ENCODE measurements at regions not wholly inside any gene's neighbourhood (a gene's known extent, or its start where the extent isn't known, plus 50 kb on each side); places are given as distances from the start of the nearest gene placed in this dataset.

DNA sequence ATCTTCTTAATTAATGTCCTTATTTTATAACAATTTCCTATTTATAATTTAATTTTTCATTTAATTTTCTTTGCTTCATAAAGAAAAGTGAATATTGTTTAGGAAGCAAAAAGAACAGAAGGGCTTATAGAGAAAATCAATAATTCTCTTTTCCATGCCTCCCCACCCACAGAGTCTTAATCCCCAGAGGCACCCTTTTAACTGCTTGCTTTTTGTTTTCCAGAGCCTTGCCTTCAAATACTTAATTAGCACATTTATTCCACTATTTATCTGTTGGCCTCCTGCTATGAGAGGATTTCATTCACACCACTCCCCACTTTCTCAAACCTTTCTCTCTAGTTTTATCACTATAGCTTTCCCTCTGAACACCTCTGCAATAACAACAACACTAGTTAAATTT is 373.6 kb downstream of the MBD2 start:
- no peak for TF ChIP-seq RAD21 (IDR thresholded peaks at IDR 0.05; ENCODE audit: low read length)
- TF ChIP-seq MXI1 (IDR thresholded peaks at IDR 0.05; ENCODE audit: borderline replicate concordance, low read depth, low read length), result no peak
- TF ChIP-seq, protein P1, sequence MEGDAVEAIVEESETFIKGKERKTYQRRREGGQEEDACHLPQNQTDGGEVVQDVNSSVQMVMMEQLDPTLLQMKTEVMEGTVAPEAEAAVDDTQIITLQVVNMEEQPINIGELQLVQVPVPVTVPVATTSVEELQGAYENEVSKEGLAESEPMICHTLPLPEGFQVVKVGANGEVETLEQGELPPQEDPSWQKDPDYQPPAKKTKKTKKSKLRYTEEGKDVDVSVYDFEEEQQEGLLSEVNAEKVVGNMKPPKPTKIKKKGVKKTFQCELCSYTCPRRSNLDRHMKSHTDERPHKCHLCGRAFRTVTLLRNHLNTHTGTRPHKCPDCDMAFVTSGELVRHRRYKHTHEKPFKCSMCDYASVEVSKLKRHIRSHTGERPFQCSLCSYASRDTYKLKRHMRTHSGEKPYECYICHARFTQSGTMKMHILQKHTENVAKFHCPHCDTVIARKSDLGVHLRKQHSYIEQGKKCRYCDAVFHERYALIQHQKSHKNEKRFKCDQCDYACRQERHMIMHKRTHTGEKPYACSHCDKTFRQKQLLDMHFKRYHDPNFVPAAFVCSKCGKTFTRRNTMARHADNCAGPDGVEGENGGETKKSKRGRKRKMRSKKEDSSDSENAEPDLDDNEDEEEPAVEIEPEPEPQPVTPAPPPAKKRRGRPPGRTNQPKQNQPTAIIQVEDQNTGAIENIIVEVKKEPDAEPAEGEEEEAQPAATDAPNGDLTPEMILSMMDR (conservative IDR thresholded peaks at IDR 0.05; ENCODE audit: low read depth, low read length), result no peak
- TF ChIP-seq POLR2A (IDR thresholded peaks at IDR 0.05; ENCODE audit: low read depth, low read length), result no peak
- no peak for TF ChIP-seq RFX5 (IDR thresholded peaks at IDR 0.05; ENCODE audit: low read depth, low read length)
- no peak for TF ChIP-seq MAFK (IDR thresholded peaks at IDR 0.05; ENCODE audit: low read depth, low read length)
- no peak for TF ChIP-seq SMC3 (IDR thresholded peaks at IDR 0.05; ENCODE audit: low read depth, low read length)
- TF ChIP-seq, protein P2, sequence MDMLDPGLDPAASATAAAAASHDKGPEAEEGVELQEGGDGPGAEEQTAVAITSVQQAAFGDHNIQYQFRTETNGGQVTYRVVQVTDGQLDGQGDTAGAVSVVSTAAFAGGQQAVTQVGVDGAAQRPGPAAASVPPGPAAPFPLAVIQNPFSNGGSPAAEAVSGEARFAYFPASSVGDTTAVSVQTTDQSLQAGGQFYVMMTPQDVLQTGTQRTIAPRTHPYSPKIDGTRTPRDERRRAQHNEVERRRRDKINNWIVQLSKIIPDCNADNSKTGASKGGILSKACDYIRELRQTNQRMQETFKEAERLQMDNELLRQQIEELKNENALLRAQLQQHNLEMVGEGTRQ (IDR thresholded peaks at IDR 0.05; ENCODE audit: low read depth, low read length), result no peak
- TF ChIP-seq NFE2L2 (IDR thresholded peaks at IDR 0.05; ENCODE audit: low read depth, low read length), result no peak
- TF ChIP-seq CEBPB (IDR thresholded peaks at IDR 0.05; ENCODE audit: low read depth, low read length), result no peak

Data from IMR-90 (cell line).